ENCODE measurements at regions not wholly inside any gene's neighbourhood (a gene's known extent, or its start where the extent isn't known, plus 50 kb on each side); places are given as distances from the start of the nearest gene placed in this dataset.
"Not testable (repeated sequence)": the region's sequence is repeated elsewhere in the genome, so short reads cannot be mapped to it uniquely, and the experiment has no call there.

DNA sequence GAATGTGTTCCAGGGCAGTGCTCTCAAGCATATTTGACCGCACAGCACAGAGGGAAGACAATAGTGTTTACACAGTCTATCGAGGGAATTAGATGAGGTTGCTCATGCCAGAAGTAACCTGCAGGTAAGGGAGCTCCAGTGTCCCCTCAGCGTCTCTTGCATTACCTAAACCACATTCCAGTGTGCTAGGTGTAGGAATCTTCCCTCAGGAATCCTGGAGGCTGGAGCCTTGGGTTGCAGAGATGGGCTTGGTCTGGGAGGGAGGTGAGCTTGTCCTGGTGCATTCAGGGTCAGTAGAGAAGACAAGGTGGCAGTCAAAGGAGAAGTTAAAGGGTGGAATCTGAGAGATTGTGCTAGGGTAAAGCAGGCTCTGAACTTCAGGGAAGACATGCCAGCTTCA, 56.3 kb downstream of the SOX14 start:
- no peak for DNase-seq (ENCODE audit: low read depth in 3 of 3)

DNA sequence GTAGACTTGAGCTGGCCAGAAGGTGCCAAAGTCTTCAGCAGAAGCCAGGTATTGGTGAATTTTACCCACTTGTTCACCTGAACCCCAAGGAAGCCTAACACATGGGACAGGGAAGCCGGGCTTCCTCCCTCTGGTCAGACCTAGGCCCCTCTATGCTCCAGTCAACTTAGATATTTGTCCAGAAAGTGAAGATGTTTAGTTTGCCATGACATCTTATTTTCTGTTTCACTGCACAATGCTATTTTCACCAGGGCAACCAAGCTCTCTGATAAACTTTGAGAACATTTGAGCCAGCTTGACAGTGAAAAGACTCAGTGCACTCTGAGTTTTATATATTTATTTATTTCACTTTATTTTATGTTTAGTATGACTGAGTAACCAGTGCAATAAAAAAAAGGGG, 71.0 kb downstream of the SOX14 start:
- DNase-seq (ENCODE audit: low read depth in 3 of 3): no peak

DNA sequence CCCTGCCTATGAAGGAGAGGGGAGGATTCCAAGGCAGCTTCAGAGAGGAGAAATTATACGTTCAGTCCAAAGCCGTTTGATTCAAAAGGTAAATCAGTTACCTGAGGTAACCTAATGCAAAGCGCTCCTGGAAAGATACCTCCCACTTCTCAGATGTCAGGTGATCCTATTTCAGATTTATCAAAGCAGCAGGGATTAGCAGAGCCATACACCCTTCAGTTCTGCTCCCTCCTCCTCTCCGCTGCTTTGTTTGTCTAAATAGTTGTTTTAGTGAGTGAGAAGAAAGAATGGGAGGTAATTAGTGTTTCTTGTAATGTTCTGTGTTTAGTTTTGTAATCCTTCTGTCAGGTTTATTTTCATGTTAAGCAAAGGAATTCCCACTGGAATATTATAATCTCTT, 81.1 kb downstream of the SOX14 start:
- no peak for DNase-seq (ENCODE audit: low read depth in 3 of 3)

DNA sequence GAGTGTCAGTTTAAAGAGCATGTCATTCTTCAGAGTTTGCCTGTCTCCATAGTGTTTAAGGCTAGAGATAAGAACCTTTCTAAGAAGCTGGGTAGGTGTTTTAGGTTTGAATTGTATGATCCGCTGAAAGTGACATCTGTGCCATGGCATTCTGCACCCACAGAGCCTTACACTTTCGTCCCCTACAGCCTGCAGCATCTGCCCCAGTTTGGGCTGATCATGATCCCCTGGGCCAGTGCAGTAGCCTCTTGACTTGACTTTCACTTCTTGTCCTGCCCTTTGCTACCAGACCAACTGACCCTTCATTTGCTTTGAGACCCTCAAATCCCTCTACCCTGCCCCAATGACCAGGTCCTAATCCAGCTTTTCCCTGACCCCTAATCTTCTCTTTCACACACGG, 81.6 kb downstream of the SOX14 start:
- no peak for DNase-seq (ENCODE audit: low read depth in 3 of 3)

DNA sequence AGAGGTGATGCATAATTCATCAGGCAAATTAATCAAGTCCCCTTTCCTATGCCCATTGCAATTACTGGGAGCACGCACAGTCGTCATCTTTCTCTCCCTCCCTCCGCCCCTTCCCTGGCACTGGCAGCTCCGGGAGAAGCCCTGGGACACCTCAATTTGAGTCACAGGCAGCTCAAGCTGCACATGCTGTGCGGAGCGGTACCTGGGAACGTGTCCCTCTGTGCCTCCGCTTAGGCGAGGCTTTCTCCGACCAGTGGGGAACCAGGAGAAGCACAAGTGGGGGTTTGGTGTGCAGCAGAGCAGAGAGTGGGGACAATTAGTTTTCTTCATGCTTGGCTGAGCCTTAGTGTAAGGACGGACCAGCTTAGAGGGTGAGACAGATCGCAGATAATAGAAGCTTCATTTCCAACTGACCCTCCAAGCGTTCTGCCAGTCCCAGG, 88.3 kb downstream of the SOX14 start:
- DNase-seq (ENCODE audit: low read depth in 3 of 3): no peak

DNA sequence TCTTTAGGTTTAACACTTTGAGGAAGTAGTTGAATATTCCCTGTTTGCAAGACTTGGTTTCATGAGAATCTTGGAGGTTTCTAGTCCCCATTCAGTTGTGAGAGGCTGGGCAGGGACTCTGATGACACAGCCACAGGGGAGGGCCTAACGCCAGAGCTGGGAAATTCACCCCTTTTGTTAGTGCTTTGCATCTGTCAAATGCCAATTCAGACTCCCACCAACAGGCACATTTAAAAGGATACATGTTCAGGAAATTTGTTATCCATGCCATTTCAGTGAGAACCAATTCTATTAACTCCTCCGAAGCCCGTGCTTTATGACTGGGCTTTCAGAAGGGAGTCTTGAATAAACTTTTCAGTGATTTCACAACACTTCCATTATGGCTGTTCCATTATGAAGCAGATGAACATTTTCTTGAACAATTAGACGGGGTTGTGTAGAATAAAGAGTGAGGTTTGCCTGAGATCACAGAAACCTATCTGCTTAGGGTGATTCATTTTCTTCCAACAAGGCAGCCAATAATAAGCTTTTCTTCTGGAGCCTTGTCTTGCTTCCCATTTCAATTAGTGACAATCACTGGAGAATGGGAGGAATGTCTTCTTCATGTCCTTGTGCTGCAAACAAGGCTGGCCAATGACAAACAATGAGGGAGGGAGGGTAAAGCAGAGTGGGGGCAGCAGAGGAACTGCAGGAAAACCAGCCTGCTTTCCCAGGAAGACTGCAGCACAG, 90.6 kb downstream of the SOX14 start:
- no peak for DNase-seq (ENCODE audit: low read depth in 3 of 3)

DNA sequence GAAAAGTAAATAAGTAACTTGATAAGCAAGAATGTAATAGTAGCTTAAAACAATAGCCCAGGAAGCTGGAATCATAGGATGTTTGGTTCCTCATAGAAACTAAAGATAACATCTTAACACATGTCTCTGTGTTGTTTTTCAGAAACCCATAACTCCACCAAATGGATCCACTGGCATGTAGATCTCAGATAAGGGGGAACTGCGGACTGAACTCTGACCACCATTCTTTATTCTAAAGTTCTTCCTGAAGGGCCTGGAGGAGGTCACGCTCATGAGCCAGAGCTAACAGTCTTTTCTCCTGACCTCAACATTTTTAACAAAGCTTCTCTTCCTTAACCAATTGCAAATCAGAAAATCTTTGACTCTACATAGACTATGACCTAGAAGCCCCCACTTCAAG, 101.9 kb downstream of the SOX14 start:
- no peak for DNase-seq (ENCODE audit: low read depth in 3 of 3)

DNA sequence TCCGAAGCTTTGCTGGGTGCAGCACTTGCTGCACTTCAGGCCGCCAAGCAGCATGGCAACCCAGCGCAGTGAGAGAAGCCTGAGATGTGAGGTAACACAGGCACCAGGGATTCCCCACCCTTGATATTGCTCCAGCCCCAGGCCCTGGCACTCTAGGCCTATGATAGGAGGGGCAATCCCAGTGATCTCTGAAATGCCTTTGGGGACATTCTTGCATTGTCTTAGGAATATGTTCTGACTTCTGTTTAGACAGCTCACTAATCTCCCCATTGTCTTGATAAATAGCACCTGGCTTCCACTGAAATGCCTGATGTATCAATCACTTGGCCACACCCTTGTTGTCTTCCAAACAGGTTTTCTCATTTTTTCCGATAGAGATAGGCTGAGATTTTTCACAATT, 102.8 kb downstream of the SOX14 start:
- DNase-seq (ENCODE audit: low read depth in 3 of 3): no peak

DNA sequence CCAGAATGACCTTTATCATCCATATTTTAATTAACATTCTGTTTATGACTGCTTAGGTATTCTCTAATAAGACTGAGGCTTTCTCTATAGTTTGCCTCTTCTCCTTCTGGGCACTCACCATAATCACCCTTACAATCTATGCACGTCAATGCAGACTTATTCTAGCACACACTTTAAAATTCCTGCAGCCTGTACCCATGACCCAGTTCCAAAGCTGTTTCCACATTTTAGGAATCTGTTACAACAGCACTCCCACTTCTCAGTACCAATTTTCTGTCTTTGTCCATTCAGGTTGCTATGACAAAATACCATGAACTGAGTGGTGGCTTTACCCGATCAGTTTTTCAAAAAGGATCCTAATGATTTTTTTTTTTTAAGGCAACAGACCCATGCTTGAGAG, 103.5 kb downstream of the SOX14 start:
- no peak for DNase-seq (ENCODE audit: low read depth in 3 of 3)

DNA sequence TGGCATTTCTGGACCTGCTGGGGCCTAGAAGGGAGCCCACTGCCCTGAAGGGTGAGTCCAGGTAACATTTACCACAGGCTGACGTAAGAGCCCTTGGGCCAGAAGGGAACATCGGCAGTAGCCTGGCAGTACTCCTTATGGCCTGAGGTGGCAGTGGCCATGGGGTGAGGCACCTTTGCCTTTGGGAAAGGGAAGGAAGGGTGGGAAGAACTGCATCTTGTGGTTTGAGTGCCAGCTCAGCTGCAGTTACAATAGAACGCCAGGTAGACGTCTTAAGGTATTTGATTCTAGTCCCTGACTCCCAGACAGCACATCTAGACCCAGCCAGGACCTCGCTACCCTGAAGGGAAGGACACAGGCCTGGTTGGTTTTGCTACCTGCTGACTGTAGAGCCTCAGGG, 104.9 kb downstream of the SOX14 start:
- no peak for DNase-seq (ENCODE audit: low read depth in 3 of 3)

DNA sequence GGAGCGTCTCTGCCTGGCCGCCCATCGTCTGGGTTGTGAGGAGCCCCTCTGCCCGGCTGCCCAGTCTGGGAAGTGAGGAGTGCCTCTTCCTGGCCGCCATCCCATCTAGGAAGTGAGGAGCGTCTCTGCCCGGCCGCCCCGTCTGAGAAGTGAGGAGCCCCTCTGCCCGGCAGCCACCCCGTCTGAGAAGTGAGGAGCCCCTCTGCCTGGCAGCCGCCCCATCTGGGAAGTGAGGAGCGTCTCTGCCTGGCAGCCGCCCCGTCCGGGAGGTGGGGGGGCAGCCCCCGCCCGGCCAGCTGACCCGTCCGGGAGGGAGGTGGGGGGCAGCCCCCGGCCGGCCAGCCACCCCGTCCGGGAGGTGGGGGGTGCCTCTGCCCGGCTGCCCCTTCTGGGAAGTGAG, 108.5 kb downstream of the SOX14 start:
- DNase-seq (ENCODE audit: low read depth in 3 of 3): not testable (repeated sequence)

DNA sequence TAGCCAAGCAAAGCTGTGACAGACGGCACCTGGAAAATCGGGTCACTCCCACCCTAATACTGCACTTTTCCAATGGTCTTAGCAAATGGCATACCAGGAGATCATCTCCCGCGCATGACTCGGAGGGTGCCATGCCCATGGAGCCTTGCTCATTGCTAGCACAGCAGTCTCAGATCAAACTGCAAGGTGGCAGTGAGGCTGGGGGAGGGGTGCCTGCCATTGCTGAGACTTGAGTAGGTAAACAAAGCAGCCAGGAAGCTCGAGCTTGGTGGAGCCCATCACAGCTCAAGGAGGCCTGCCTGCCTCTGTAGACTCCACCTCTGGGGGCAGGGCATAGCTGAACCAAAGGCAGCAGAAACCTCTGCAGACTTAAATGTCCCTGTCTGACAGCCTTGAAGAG, 113.1 kb upstream of the CLDN18 start:
- DNase-seq (ENCODE audit: low read depth in 3 of 3): not testable (repeated sequence)

DNA sequence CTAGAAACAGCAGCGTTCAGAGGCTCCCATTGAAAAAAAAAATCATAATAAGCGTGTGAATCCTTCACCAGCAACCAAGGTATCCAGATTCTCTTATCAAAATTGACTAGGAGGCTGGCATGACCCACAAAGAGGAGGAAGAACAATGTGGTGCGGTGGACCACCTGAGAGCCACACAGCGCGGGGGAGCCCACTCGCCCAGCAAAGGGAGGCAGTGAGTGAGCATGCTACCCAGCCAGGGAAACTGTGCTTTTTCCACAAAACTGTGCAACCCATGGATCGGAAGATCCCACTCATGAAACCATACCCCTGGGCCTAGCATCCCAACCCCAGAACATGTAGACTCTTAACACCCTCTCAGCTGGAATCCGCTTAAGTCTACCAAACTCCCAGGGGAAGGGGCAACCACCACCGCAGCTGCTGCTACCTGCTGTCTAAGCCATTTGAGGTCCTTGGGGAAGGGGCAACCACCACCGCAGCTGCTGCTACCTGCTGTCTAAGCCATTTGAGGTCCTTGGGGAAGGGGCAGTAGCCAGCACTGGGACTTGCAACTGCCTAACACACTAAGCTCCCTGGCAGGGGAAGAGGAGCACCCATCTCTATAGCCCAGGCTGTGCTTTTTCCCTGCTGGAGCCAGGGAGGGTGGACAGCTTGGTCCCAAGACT, 102.8 kb upstream of the CLDN18 start:
- DNase-seq (ENCODE audit: low read depth in 3 of 3): no peak

DNA sequence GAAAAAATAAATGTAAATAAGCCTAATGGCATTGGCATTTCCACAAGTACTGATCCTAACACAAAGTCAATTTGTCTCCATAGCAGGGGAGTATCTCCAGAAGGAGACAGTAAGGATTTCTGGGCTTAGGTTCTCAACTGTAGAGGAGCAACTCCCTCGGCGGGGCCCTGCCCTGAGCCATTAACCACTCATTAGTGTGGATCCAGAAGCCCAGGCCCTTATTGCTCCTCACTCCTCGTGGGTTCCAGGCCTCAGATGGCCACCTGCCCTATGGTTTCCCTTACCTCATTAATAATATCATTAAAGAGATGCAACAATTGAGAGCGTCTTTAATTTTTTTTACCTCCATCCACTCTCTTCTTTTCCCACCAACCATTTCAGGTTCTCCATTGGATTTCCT, 85.3 kb upstream of the CLDN18 start:
- no peak for DNase-seq (ENCODE audit: low read depth in 3 of 3)

DNA sequence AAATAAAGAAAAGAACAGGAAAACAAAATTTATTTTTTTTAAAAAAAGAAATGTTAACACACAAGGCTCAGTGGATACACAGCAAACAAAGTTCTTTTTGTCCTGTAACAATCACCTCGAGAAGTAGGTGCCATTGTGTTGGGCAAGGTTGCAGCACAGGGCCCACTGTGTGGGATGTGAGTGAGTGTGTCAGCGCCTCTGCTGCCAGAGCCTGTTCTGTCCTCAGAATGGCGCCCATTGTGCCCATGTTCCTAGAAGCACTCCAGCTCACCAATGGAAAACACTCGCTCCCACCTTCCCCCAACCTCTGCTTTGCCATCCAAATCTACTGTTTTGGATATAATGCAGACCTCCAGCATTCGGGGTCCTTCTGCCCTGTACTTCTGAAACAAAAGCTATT, 84.9 kb upstream of the CLDN18 start:
- no peak for DNase-seq (ENCODE audit: low read depth in 3 of 3)

DNA sequence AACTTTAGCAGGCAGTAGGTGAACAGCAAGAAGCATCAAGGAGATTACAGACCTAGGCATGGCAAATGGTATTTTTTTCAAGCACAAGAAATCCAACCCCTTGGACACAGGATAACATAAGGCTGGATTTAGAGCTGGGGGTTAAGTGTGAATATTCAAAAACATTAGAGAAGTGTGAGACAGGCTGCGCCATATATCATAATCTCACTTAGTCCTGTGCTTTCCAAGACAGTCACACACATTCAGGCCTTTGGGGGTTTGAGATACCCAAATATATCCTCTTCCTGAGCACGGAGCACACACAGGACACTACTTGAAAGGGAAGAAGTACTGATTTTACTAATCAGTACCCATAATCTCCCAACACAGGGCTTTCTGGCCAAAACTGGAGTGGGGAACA, 83.0 kb upstream of the CLDN18 start:
- no peak for DNase-seq (ENCODE audit: low read depth in 3 of 3)

DNA sequence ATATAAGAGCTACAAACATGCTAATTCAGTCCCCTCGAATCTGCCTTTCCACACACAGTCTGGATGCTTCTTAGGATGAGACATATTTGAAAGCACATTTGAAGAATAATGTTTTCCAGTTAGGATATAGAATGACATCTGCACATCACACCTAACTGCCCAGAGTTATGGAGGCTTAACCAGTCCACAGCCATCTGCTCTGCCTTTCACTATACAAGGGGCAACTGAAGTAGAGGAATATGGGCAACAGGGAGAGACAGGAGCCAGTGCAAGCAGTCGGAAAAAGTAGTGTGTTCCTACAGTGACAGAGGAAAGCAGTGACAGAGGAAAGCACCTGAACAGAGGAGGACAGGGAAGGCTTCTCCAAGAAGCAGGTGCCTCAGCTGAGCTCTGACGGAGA, 79.0 kb upstream of the CLDN18 start:
- no peak for DNase-seq (ENCODE audit: low read depth in 3 of 3)

DNA sequence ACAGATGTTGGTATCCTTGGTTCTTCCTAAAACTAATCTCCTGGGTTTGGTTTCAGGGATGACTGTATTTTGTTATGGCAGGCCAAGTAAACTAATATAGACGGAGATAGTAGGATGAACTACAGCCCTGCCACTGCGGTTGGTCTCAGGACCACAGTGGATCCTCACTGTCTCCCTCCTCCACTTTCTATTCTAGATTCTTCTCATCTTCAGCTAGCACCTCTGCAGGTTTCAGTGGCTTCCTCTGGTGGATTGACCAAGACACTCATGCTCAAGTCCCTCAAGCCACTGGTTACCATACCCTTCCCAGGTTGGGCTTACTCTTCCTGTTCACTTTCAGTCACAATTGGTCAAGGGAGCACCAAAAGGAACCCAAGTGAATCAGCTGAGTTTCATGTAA, 71.1 kb upstream of the CLDN18 start:
- DNase-seq (ENCODE audit: low read depth in 3 of 3): no peak

DNA sequence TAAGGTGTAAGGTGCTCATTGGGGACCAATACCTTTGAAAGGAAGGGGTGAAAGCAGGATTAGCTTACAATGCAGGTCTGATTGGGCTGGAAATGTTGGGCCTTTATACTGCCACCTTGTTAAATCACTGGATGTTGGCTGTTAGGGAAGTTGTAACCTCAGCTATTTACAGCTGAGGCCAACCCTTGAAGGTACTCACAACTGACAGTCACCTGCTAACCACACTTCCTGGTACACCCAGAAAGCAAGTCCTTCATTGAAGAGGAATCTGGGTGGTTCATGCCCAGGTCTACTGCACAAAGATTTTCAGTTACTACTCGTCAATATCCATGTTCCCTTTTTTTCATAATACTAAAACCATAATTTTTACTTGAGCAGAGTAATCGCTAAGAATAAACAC, 65.4 kb upstream of the CLDN18 start:
- no peak for DNase-seq (ENCODE audit: low read depth in 3 of 3)

DNA sequence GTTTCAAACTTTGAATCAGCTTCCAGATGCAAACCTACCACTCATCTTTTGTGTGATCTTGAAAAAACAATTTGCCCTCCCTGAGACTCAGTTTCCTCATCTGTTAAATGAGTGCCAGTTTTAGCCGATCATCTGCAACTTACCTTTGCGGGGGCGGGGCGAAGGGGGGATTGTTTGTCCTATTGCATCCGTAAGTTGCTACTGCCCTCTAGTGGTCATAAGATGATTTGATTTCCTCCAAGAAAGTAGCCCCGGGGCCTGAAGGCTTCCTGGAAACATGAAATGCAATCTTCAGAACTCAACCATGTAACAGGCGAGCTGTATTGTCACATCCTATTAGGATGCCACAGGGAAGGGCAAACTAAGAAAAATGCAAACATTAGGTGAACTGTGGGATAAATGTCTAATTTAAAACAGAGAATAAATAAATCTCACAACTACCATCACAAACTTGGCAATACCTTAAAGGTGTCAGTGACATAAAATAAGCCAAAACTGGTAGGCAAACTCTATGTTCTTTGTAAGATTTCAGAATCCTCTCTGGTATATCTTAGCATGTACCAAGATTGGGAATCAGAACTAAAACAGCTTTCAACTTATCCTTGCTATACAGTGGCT, 63.5 kb upstream of the CLDN18 start:
- DNase-seq (ENCODE audit: low read depth in 3 of 3): peak; percentile 15 to 40 (median 15)

DNA sequence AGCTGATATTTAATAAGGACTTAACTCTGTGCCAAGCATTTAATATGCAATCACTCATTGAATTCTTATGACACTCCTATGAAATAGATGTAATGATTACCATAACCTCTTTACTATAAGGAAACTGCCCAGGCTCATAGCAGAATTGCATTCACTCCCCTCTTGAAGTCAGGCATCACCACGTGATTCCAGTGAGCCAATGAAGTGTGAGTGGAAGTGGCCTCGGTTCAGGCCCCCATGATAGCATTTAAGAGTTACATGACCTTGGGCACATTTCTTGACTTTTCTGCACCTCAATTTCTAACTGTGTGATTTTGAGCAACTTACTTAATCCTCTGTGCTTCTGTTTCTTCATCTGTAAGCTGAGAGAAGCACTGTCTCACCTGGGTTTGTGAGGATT, 62.8 kb upstream of the CLDN18 start:
- no peak for DNase-seq (ENCODE audit: low read depth in 3 of 3)

DNA sequence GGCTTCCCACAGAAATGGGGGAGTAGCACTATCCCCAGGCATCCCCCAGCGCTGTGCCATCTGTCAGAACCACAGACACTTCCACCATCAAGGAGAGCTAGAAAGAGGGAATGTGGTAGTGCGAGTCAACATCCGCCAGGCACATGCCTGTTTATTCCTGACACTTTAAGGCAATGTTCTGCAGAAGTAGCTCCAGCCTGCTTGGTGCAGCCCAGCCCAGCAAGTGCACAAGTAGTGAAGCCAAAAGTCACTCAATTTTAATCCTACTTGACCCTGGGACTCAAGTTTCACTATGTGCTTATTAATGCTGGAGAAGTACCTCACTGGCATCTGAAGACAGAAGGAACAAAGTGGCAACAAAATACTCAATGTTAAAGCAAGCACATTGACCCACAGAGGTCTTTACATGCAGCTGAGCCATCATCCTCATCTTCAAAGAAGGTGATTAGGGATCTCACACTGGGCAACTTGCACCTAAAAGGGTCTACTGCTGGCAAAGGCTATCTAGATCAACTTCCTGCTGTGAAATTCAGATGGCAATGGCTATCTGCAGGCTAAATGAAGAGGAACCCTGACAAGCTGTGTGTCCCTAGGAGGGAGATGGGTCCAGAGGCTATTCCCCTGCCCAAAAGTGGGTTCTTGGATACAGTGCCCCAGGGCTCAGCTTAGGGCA, 61.4 kb upstream of the CLDN18 start:
- no peak for DNase-seq (ENCODE audit: low read depth in 3 of 3)

DNA sequence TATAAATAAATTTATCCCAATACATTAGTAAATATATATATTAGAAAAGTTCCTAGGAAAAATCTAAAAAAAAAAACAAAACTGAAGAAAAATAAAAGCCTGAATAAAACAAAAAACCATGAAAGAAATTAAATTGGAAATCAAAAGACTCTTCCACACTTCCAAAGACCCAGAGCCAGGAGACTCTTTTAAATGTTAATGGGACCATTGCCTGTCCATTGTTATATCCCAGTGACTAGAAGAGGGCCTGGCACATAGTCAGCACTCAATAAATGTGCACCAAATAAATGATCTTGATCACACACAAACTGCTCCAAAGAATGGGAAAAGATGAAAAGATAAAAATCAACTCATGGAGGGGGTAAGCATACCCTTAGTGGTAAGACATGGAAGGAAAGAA, 51.3 kb upstream of the CLDN18 start:
- no peak for DNase-seq (ENCODE audit: low read depth in 3 of 3)
